ENCODE measurements at regions not wholly inside any gene's neighbourhood (a gene's known extent, or its start where the extent isn't known, plus 50 kb on each side); places are given as distances from the start of the nearest gene placed in this dataset.

DNA sequence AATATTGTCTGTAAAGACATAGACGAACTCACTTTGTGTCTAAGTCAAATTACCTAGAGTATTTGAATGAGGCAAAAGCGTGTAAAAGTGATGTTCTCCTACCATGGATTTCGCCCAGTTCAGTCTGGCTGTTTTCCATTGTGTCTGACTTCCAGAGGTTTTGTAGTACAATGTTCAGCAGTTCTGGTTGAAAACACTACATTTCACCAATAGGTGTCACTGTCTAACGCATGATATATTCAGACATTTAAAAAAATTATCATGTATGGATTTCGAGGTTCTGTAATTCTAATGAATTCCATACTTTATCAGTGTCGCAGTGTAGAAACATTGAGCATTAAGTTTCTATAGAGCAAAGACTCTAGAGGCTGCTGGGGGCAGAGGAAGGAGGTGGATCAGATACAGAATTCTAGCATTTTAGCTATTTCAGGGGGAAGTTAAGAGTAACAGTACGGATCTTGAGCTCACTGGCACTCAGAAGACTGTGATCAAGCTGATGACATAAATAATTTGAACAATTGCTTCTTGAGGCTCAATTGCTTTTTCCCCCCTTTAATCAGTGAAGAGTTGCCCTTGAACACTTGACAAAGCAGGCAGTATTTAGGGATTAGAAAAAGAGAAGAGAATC is 196.9 kb upstream of the RHOBTB1 start:
- no peak overlapping the region for H3K27ac ChIP-seq
- H3K36me3 ChIP-seq (ENCODE audit: control insufficient read depth, insufficient read depth, low read length): no peaks in the 10 kb centered on the region
- peaks cover under 1% of the 10 kb centered on the region for H3K27me3 ChIP-seq (ENCODE audit: control insufficient read depth, insufficient read depth, low read length)
- TF ChIP-seq, protein P1, sequence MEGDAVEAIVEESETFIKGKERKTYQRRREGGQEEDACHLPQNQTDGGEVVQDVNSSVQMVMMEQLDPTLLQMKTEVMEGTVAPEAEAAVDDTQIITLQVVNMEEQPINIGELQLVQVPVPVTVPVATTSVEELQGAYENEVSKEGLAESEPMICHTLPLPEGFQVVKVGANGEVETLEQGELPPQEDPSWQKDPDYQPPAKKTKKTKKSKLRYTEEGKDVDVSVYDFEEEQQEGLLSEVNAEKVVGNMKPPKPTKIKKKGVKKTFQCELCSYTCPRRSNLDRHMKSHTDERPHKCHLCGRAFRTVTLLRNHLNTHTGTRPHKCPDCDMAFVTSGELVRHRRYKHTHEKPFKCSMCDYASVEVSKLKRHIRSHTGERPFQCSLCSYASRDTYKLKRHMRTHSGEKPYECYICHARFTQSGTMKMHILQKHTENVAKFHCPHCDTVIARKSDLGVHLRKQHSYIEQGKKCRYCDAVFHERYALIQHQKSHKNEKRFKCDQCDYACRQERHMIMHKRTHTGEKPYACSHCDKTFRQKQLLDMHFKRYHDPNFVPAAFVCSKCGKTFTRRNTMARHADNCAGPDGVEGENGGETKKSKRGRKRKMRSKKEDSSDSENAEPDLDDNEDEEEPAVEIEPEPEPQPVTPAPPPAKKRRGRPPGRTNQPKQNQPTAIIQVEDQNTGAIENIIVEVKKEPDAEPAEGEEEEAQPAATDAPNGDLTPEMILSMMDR (IDR thresholded peaks at IDR 0.05): peak; percentile 39
- H3K4me2 ChIP-seq (ENCODE audit: low read length): no peak overlapping the region
- no peaks in the 10 kb centered on the region for H3K79me2 ChIP-seq
- H3K9me3 ChIP-seq (ENCODE audit: control insufficient read depth, low read length): no peaks in the 10 kb centered on the region
- H3K4me3 ChIP-seq (ENCODE audit: low read depth, low read length): no peak overlapping the region
- H3K9ac ChIP-seq: no peak overlapping the region
- no peaks in the 10 kb centered on the region for H3K4me1 ChIP-seq
- H2AFZ ChIP-seq: no peak overlapping the region

DNA sequence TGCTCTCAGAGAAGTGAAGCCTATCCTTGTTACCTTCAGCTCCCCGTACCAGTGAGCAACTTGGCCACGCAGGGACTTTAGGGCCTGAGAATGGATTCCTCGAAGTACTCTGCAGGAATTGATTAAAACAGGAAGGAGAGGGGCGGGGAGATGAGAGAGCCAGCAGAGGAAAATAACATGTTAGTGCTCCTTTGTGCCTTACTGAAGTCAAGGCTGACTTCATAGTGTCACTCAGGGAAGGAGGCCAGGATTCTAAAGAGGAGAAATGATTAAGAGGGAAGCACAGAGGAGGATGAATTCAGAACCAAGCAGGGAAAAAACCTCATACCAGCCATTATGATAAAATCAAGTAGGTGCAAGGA is 195.6 kb upstream of the RHOBTB1 start:
- TF ChIP-seq, protein P1 (IDR thresholded peaks at IDR 0.05): no peak
- H3K36me3 ChIP-seq (ENCODE audit: control insufficient read depth, insufficient read depth, low read length): no peaks in the 10 kb centered on the region
- no peak overlapping the region for H3K9ac ChIP-seq
- no peaks in the 10 kb centered on the region for H3K9me3 ChIP-seq (ENCODE audit: control insufficient read depth, low read length)
- H3K4me1 ChIP-seq: no peaks in the 10 kb centered on the region
- H3K79me2 ChIP-seq: no peaks in the 10 kb centered on the region
- no peak overlapping the region for H3K4me2 ChIP-seq (ENCODE audit: low read length)
- peaks cover 2% of the 10 kb centered on the region for H3K27me3 ChIP-seq (ENCODE audit: control insufficient read depth, insufficient read depth, low read length)
- H3K4me3 ChIP-seq (ENCODE audit: low read depth, low read length): no peak overlapping the region
- H2AFZ ChIP-seq: no peak overlapping the region
- H3K27ac ChIP-seq: no peak overlapping the region

- no peak overlapping the region for H3K4me3 ChIP-seq (ENCODE audit: low read depth, low read length)
- no peak overlapping the region for H3K27ac ChIP-seq
- no peak overlapping the region for H3K9ac ChIP-seq
- no peaks in the 10 kb centered on the region for H3K79me2 ChIP-seq
- H3K4me1 ChIP-seq: no peaks in the 10 kb centered on the region
- H3K27me3 ChIP-seq (ENCODE audit: control insufficient read depth, insufficient read depth, low read length): peaks cover 2% of the 10 kb centered on the region
- no peaks in the 10 kb centered on the region for H3K36me3 ChIP-seq (ENCODE audit: control insufficient read depth, insufficient read depth, low read length)
- no peak overlapping the region for H2AFZ ChIP-seq
- no peak overlapping the region for H3K4me2 ChIP-seq (ENCODE audit: low read length)
- no peaks in the 10 kb centered on the region for H3K9me3 ChIP-seq (ENCODE audit: control insufficient read depth, low read length)
- TF ChIP-seq, protein P1 (IDR thresholded peaks at IDR 0.05): no peak
Observed at GRCh38 chr10:61138708-61139591, 195.0 kb upstream of the RHOBTB1 start.

DNA sequence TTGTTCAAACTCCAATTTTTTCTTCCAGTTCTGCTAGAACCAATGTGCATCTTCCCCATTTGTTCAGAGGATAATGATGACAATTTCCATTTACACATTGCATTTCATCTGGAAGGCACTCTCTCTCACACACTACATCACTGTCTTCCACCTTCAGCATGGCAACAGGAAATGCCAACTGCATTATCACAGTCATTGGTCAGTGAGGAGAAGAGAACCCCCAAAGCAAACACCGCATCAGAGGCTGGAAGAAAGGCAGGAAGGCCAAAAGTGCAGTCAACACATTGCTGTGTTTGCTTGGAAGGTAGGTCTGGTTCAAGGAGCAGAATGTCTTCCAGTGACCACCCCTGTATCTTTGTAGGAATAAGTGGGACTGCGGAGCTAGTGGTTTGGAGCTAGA is 192.2 kb upstream of the RHOBTB1 start:
- no peaks in the 10 kb centered on the region for H3K79me2 ChIP-seq
- TF ChIP-seq, protein P1 (IDR thresholded peaks at IDR 0.05): no peak
- no peak overlapping the region for H3K4me2 ChIP-seq (ENCODE audit: low read length)
- H3K4me3 ChIP-seq (ENCODE audit: low read depth, low read length): no peak overlapping the region
- no peak overlapping the region for H2AFZ ChIP-seq
- no peaks in the 10 kb centered on the region for H3K36me3 ChIP-seq (ENCODE audit: control insufficient read depth, insufficient read depth, low read length)
- no peaks in the 10 kb centered on the region for H3K4me1 ChIP-seq
- H3K27ac ChIP-seq: no peak overlapping the region
- no peak overlapping the region for H3K9ac ChIP-seq
- peaks cover 2% of the 10 kb centered on the region for H3K27me3 ChIP-seq (ENCODE audit: control insufficient read depth, insufficient read depth, low read length)
- H3K9me3 ChIP-seq (ENCODE audit: control insufficient read depth, low read length): no peaks in the 10 kb centered on the region

Data from parathyroid adenoma (tissue), 2 donors.